ENCODE measurements at regions not wholly inside any gene's neighbourhood (a gene's known extent, or its start where the extent isn't known, plus 50 kb on each side); places are given as distances from the start of the nearest gene placed in this dataset.

DNA sequence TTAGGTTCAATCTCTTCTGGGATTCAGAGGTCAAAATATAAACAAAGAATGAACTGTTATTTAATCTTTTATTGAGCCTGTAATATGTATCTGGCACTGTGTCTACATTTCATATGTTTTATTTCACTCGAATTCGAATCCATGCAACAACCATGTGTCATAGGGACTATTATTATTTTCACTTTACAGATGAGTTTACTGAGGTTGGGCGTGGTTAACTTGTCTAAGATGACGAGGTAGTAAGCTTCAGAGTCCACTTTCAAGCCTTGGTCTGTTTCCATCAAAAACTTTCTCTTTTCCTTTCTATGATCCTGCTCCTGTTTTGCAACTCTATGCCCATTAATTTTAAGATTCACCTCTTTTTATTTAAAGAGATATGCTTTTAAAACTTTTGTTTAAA is 55.2 kb upstream of the DMAC1 start:
- H3K56ac ChIP-seq (ENCODE audit: insufficient read length, low read depth, low read length), result no peak overlapping the region
- no peak overlapping the region for H3K4me3 Mint-ChIP-seq
- no peaks in the 10 kb centered on the region for H3K4me1 ChIP-seq (ENCODE audit: insufficient read depth, low read length)
- H2BK15ac ChIP-seq (ENCODE audit: low read depth, low read length), result no peak overlapping the region
- no peak for TF ChIP-seq CTCF (conservative IDR thresholded peaks at IDR 0.05)
- peaks cover 0 to 4% (median 2%) of the 10 kb centered on the region in 3 experiments; a peak in 2 of 7 replicates for H3K36me3 Mint-ChIP-seq (ENCODE audit: insufficient read depth in 1 of 3, low read depth in 3 of 3)
- H3K4me1 Mint-ChIP-seq, result peaks cover 5 to 6% of the 10 kb centered on the region in 2 experiments
- no peak overlapping the region for H4K8ac ChIP-seq (replicated peaks; ENCODE audit: insufficient read length, low read depth, low read length)
- no peak overlapping the region for H3K9ac ChIP-seq (ENCODE audit: extremely low read depth, insufficient read length, low read length)
- H3K4ac ChIP-seq (ENCODE audit: low read depth, low read length), result no peak overlapping the region
- no peaks in the 10 kb centered on the region; a peak in 2 of 5 replicates for H3K9me3 Mint-ChIP-seq
- no peak overlapping the region for H3K23ac ChIP-seq (ENCODE audit: insufficient read length, low read depth, low read length)
- no peak overlapping the region for H3K14ac ChIP-seq (ENCODE audit: insufficient read depth, low read length)
- H2BK5ac ChIP-seq (ENCODE audit: insufficient read length, low read length), result no peak overlapping the region
- H3K4me2 ChIP-seq (ENCODE audit: insufficient read depth, insufficient read length, low read length), result no peak overlapping the region
- no peaks in the 10 kb centered on the region for H3K27me3 ChIP-seq (ENCODE audit: insufficient read depth, low read length)
- no peaks in the 10 kb centered on the region for H3K23me2 ChIP-seq (ENCODE audit: insufficient read length, low read depth, low read length, poor library complexity, severe bottlenecking)
- H2AK5ac ChIP-seq (ENCODE audit: insufficient read length, low read length), result no peak overlapping the region
- H4K5ac ChIP-seq (ENCODE audit: insufficient read length, low read depth, low read length), result no peak overlapping the region
- DNase-seq, result no peak
- H3K27me3 Mint-ChIP-seq (ENCODE audit: low read depth), result no peaks in the 10 kb centered on the region
- no peaks in the 10 kb centered on the region for H3K79me2 ChIP-seq (ENCODE audit: insufficient read depth, low read length)
- no peak overlapping the region for H3K27ac ChIP-seq (ENCODE audit: insufficient read length, low read depth, low read length)
- no peak overlapping the region for H3K27ac Mint-ChIP-seq
- H2BK120ac ChIP-seq (ENCODE audit: low read depth, low read length, poor library complexity, severe bottlenecking), result no peak overlapping the region
- no peak overlapping the region for H2BK12ac ChIP-seq (ENCODE audit: insufficient read length, low read depth, low read length)
- H4K91ac ChIP-seq (ENCODE audit: insufficient read length, low read depth, low read length), result no peak overlapping the region
- no peak overlapping the region for H3K18ac ChIP-seq (ENCODE audit: insufficient read length, low read depth, low read length)
- WGBS (ENCODE audit: extremely low coverage, insufficient read length, low lambda C conversion rate), result no CpG with 5 or more reads among the region's 4 CpGs
- H2BK20ac ChIP-seq (ENCODE audit: low read depth, low read length, poor library complexity, severe bottlenecking), result no peak overlapping the region
- no peak overlapping the region for H3T11ph ChIP-seq (ENCODE audit: low read length)
- no peaks in the 10 kb centered on the region for H3K9me3 ChIP-seq (ENCODE audit: control insufficient read depth, low read depth, low read length)
- no peaks in the 10 kb centered on the region for H4K20me1 ChIP-seq (ENCODE audit: control insufficient read depth, insufficient read depth, insufficient read length)
- no peaks in the 10 kb centered on the region for H3K79me1 ChIP-seq (ENCODE audit: insufficient read depth, low read depth, low read length, poor library complexity, severe bottlenecking)
- H2AFZ ChIP-seq (ENCODE audit: low read length), result no peak overlapping the region

All from H9 (cell line).